IPS-15b (cell line): ENCODE measurements at regions not wholly inside any gene's neighbourhood (a gene's known extent, or its start where the extent isn't known, plus 50 kb on each side); places are given as distances from the start of the nearest gene placed in this dataset.

Experiments used
- H3K27me3 ChIP-seq: one replicate; pipeline ENCODE4 v1.6.1; 2013; ENCODE audit warnings: low read length; ENCODE audit not compliant: control insufficient read depth, insufficient read depth
- H3K36me3 ChIP-seq: one replicate; pipeline ENCODE4 v1.6.1; 2013; ENCODE audit warnings: low read length; ENCODE audit not compliant: control insufficient read depth, insufficient read depth
- H3K4me1 ChIP-seq: one replicate; pipeline ENCODE4 v1.6.1; 2013; ENCODE audit warnings: mild to moderate bottlenecking, low read length; ENCODE audit not compliant: control insufficient read depth, insufficient read depth
- H3K4me3 ChIP-seq: one replicate; pipeline ENCODE4 v1.5.1; 2013; ENCODE audit warnings: low read depth, low read length
- H3K9ac ChIP-seq: one replicate; pipeline ENCODE4 v1.6.1; 2013; ENCODE audit warnings: low read depth, mild to moderate bottlenecking, low read length
- H3K9me3 ChIP-seq: one replicate; pipeline ENCODE4 v1.6.1; 2013; ENCODE audit warnings: mild to moderate bottlenecking, low read length; ENCODE audit not compliant: control insufficient read depth, insufficient read depth

- Histone ChIP-seq H3K36me3 (no peaks in the 10 kb centered on the region), H3K9ac (no peak overlapping the region)
Measured at GRCh38 chr12:11963841-11964471, 106.8 kb upstream of the BCL2L14 start.

DNA sequence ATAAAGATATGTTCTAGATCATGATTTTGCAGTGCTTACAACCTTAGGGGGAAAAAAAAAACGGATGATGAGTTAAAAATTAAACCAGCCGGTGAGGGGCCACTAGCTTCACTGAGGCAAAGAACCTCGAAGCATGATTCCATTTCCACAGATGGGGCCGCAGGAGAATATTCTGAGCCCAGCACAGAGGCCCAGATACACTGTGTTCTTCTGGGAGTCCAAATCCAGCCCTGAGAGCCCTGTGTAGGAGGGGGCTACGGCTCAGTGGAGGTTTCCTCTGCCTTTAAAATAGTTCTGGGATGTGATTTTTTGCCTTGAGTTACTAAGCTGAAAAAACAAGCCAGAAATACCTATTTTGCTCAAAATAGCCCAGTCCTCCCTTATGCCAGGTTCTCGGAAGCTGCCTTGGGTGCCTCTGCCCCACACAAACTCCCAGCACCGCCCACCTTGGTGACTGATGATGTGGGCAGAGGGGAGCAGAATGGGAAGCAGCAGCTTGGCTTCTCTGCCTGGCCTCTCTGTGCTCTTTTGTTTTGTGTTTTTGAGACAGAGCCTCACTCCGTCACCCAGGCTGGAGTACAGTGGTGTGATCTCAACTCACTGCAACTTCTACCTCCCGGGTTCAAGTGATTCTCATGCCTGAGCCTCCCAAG lies 105.4 kb upstream of the BCL2L14 start:
- H3K9me3 ChIP-seq: no peaks in the 10 kb centered on the region
- H3K4me3 ChIP-seq: no peak overlapping the region
- no peaks in the 10 kb centered on the region for H3K27me3 ChIP-seq
- no peak overlapping the region for H3K9ac ChIP-seq
- H3K4me1 ChIP-seq: peaks cover 4% of the 10 kb centered on the region
- H3K36me3 ChIP-seq: no peaks in the 10 kb centered on the region

More at GRCh38 chr12:11963841-11964471, 106.8 kb upstream of the BCL2L14 start:
- Histone ChIP-seq H3K27me3 (no peaks in the 10 kb centered on the region), H3K4me1 (peaks cover 4% of the 10 kb centered on the region), H3K4me3 (no peak overlapping the region), H3K9me3 (no peaks in the 10 kb centered on the region)

GRCh38 chr12:11967376-11968047 lies 103.2 kb upstream of the BCL2L14 start:
- no peak overlapping the region for H3K4me3 ChIP-seq
- H3K9ac ChIP-seq: no peak overlapping the region
- H3K27me3 ChIP-seq: no peaks in the 10 kb centered on the region
- no peaks in the 10 kb centered on the region for H3K36me3 ChIP-seq
- no peaks in the 10 kb centered on the region for H3K9me3 ChIP-seq
- peaks cover 4% of the 10 kb centered on the region for H3K4me1 ChIP-seq

DNA sequence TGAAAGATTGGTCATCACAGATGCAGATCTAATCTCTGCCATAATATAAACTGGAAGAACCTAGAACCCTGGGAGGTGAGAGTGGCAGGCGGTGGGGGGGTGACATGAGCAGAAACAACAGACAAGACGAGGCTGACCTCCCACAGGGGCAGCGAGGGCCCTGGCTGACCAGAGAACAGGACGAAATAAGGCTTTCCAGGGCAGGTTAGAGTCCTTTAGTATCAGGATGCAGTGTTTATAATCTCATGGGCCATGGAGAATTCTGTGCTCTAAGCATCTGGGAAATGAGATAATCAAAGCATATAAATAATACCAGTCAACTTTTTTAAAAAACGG lies 102.7 kb upstream of the BCL2L14 start:
- no peaks in the 10 kb centered on the region for H3K36me3 ChIP-seq
- peaks cover 4% of the 10 kb centered on the region for H3K4me1 ChIP-seq
- H3K27me3 ChIP-seq: no peaks in the 10 kb centered on the region
- no peaks in the 10 kb centered on the region for H3K9me3 ChIP-seq
- H3K9ac ChIP-seq: no peak overlapping the region
- H3K4me3 ChIP-seq: no peak overlapping the region

GRCh38 chr12:11968516-11968915 lies 102.2 kb upstream of the BCL2L14 start:
- Histone ChIP-seq H3K9me3 (no peaks in the 10 kb centered on the region), H3K9ac (no peak overlapping the region), H3K36me3 (no peaks in the 10 kb centered on the region), H3K4me3 (no peak overlapping the region), H3K27me3 (no peaks in the 10 kb centered on the region), H3K4me1 (peaks cover 4% of the 10 kb centered on the region)

- H3K9me3 ChIP-seq: no peaks in the 10 kb centered on the region
- peaks cover 2% of the 10 kb centered on the region for H3K4me1 ChIP-seq
- no peak overlapping the region for H3K4me3 ChIP-seq
- H3K36me3 ChIP-seq: no peaks in the 10 kb centered on the region
- H3K27me3 ChIP-seq: no peaks in the 10 kb centered on the region
- no peak overlapping the region for H3K9ac ChIP-seq
Measured at GRCh38 chr12:11969437-11970154, 101.1 kb upstream of the BCL2L14 start.

GRCh38 chr12:11970155-11970520 lies 100.6 kb upstream of the BCL2L14 start:
- no peak overlapping the region for H3K9ac ChIP-seq
- peaks cover 2% of the 10 kb centered on the region for H3K4me1 ChIP-seq
- H3K36me3 ChIP-seq: no peaks in the 10 kb centered on the region

GRCh38 chr12:11973396-11973795 lies 97.3 kb upstream of the BCL2L14 start:
- H3K4me1 ChIP-seq: peaks cover 2% of the 10 kb centered on the region
- no peaks in the 10 kb centered on the region for H3K27me3 ChIP-seq
- no peak overlapping the region for H3K9ac ChIP-seq
- no peaks in the 10 kb centered on the region for H3K9me3 ChIP-seq
- H3K4me3 ChIP-seq: no peak overlapping the region
- no peaks in the 10 kb centered on the region for H3K36me3 ChIP-seq

More at GRCh38 chr12:11970155-11970520, 100.6 kb upstream of the BCL2L14 start:
- Histone ChIP-seq H3K27me3 (no peaks in the 10 kb centered on the region), H3K9me3 (no peaks in the 10 kb centered on the region), H3K4me3 (no peak overlapping the region)

GRCh38 chr12:11976005-11976404 lies 94.7 kb upstream of the BCL2L14 start:
- Histone ChIP-seq H3K9ac (no peak overlapping the region), H3K9me3 (no peaks in the 10 kb centered on the region), H3K4me3 (no peak overlapping the region), H3K4me1 (no peaks in the 10 kb centered on the region), H3K27me3 (no peaks in the 10 kb centered on the region), H3K36me3 (no peaks in the 10 kb centered on the region)

- no peak overlapping the region for H3K4me3 ChIP-seq
- H3K9me3 ChIP-seq: no peaks in the 10 kb centered on the region
- H3K9ac ChIP-seq: no peak overlapping the region
- no peaks in the 10 kb centered on the region for H3K4me1 ChIP-seq
- H3K27me3 ChIP-seq: no peaks in the 10 kb centered on the region
- no peaks in the 10 kb centered on the region for H3K36me3 ChIP-seq
Measured at GRCh38 chr12:11978726-11979384, 91.9 kb upstream of the BCL2L14 start.

DNA sequence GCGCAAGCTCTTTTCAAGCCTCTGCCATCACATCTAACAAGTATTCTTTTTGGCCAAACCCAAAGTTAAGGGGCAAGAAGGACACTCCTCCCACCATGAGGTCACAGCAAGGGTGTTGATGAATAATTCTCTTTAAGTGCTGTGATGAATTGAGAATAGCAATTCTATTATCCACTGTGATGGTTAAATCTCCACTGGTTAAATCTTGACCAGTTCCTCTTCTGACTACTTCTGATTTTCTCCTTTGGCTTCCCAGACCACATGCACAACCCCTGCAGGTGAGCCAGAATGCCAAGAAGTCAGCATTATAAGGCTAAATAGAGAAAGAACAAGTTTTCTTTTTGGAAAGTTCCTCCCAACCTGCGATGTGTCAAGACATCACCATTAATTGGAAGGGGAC lies 90.6 kb upstream of the BCL2L14 start:
- Histone ChIP-seq H3K9me3 (no peaks in the 10 kb centered on the region), H3K27me3 (no peaks in the 10 kb centered on the region), H3K4me1 (no peaks in the 10 kb centered on the region), H3K36me3 (no peaks in the 10 kb centered on the region), H3K9ac (no peak overlapping the region), H3K4me3 (no peak overlapping the region)
